Right lobe of liver (tissue), 4 donors: ENCODE measurements at regions not wholly inside any gene's neighbourhood (a gene's known extent, or its start where the extent isn't known, plus 50 kb on each side); places are given as distances from the start of the nearest gene placed in this dataset.

Experiments
- POLR2A ChIP-seq: fragments of 450-650 bp; IDR thresholded peaks from one replicate; pipeline ENCODE4 v1.6.1; 2017; ENCODE audit warnings: antibody characterized with exemption, mild to moderate bottlenecking
- TF ChIP-seq, protein P1 (sequence below), 4 donors: fragments of 200-600 bp in 3 of 4; fragments of 450-650 bp in 1 of 4; IDR thresholded peaks; one replicate each; pipeline versions ENCODE4 v1.5.1 to v1.8.0; 2016 to 2022; ENCODE audit warnings: antibody characterized with exemption in 4 of 4, mild to moderate bottlenecking in 2 of 4
- donor health status: DM: no; HTN: no; CAD: no.
- donor health status: DM: no; HTN: no; CAD: no.
- donor health status: DM: no; HTN: yes; CAD: no.

DNA sequence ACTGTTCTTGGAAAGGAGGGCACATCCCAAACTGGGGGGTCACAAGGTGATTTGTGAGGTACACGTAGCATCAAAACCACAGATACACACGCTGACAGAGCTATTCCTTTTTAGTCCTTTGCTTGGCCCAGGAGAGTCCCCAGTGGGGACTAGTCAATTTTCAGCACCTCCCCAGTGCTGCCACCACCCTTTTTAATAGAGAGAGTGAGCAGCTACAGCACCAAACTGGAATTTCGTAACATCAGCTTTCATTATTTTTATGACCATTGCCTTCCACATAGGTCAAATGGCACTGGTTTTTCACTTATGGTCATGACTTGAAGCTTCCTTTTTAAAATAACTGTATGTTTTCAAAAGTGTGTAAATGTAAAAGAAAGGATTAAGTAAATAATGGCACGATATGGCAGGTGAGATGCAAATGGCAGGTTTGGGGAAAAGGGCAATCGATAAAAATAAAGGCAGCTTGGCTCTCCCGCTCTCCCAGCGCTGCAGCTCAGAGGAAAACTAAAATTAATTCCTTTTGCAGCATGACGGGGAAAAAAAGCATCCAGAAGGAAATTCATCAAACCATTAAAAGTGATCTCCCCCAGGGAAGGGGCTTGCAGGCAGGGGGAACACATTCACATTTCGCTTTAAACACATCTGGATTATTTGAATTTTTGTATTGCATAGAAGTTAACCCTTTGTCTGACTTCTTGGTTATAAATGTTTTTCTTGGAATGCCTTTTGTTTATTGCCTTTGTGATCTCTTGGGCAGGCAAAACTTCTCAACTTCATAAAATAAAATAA lies 95.2 kb downstream of the ANKRD60 start:
- TF ChIP-seq, protein P1, sequence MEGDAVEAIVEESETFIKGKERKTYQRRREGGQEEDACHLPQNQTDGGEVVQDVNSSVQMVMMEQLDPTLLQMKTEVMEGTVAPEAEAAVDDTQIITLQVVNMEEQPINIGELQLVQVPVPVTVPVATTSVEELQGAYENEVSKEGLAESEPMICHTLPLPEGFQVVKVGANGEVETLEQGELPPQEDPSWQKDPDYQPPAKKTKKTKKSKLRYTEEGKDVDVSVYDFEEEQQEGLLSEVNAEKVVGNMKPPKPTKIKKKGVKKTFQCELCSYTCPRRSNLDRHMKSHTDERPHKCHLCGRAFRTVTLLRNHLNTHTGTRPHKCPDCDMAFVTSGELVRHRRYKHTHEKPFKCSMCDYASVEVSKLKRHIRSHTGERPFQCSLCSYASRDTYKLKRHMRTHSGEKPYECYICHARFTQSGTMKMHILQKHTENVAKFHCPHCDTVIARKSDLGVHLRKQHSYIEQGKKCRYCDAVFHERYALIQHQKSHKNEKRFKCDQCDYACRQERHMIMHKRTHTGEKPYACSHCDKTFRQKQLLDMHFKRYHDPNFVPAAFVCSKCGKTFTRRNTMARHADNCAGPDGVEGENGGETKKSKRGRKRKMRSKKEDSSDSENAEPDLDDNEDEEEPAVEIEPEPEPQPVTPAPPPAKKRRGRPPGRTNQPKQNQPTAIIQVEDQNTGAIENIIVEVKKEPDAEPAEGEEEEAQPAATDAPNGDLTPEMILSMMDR (IDR thresholded peaks at IDR 0.05) = no peak
- no peak for TF ChIP-seq POLR2A
